ENCODE measurements at regions not wholly inside any gene's neighbourhood (a gene's known extent, or its start where the extent isn't known, plus 50 kb on each side); places are given as distances from the start of the nearest gene placed in this dataset.

GRCh38 chr9:73046769-73047168 is 93.9 kb upstream of the ALDH1A1 start:
- TF ChIP-seq CTCF (IDR thresholded peaks at IDR 0.05; ENCODE audit: insufficient read depth, low read length) (no peak), SPI1 (IDR thresholded peaks at IDR 0.05; ENCODE audit: borderline replicate concordance, low read depth) (no peak), REST (IDR thresholded peaks at IDR 0.05; ENCODE audit: insufficient replicate concordance, low read depth) (no peak), POLR2AphosphoS5 (IDR thresholded peaks at IDR 0.05; ENCODE audit: low read depth) (no peak)

Data from HL-60 (cell line).